Muscle of arm (tissue), 1 donor: ENCODE measurements at regions not wholly inside any gene's neighbourhood (a gene's known extent, or its start where the extent isn't known, plus 50 kb on each side); places are given as distances from the start of the nearest gene placed in this dataset.
"Not testable (repeated sequence)": the region's sequence is repeated elsewhere in the genome, so short reads cannot be mapped to it uniquely, and the experiment has no call there.

Source experiments
- DNase-seq: peaks from one replicate; pipeline ENCODE4 v3.0.0-alpha.2; 2013

GRCh38 chrX:145881175-145881995 lies 63.8 kb downstream of the SLITRK2 start:
- DNase-seq, result peak; percentile 13

- DNase-seq, result no peak
Observed at GRCh38 chrX:145886469-145886868, 68.8 kb downstream of the SLITRK2 start.

- DNase-seq, result no peak
Observed at GRCh38 chrX:145910017-145910416, 92.4 kb downstream of the SLITRK2 start.

- DNase-seq, result no peak
Observed at GRCh38 chrX:145919400-145919799, 101.8 kb downstream of the SLITRK2 start.

- no peak for DNase-seq
Observed at GRCh38 chrX:145923376-145923775, 105.7 kb downstream of the SLITRK2 start.

- DNase-seq, result no peak
Observed at GRCh38 chrX:145936769-145937168, 119.1 kb downstream of the SLITRK2 start.

- DNase-seq, result no peak
Observed at GRCh38 chrX:145949056-145949455, 131.4 kb downstream of the SLITRK2 start.

GRCh38 chrX:145953628-145954027 lies 136.0 kb downstream of the SLITRK2 start:
- no peak for DNase-seq

GRCh38 chrX:145990051-145990450 lies 172.4 kb downstream of the SLITRK2 start:
- DNase-seq, result no peak

- no peak for DNase-seq
Observed at GRCh38 chrX:146006637-146007036, 189.0 kb downstream of the SLITRK2 start.

GRCh38 chrX:146036000-146036399 lies 218.4 kb downstream of the SLITRK2 start:
- no peak for DNase-seq

- DNase-seq, result no peak
Observed at GRCh38 chrX:146041741-146042140, 224.1 kb downstream of the SLITRK2 start.

- not testable (repeated sequence) for DNase-seq
Observed at GRCh38 chrX:146046011-146046715, 228.5 kb downstream of the SLITRK2 start.

- DNase-seq, result not testable (repeated sequence)
Observed at GRCh38 chrX:146049568-146049967, 231.9 kb downstream of the SLITRK2 start.

GRCh38 chrX:146054311-146054710 lies 236.7 kb downstream of the SLITRK2 start:
- no peak for DNase-seq

- no peak for DNase-seq
Observed at GRCh38 chrX:146055733-146056132, 238.1 kb downstream of the SLITRK2 start.

GRCh38 chrX:146056511-146057081 lies 239.0 kb downstream of the SLITRK2 start:
- no peak for DNase-seq

GRCh38 chrX:146064156-146064555 lies 246.5 kb downstream of the SLITRK2 start:
- no peak for DNase-seq

GRCh38 chrX:146090732-146091131 lies 273.1 kb downstream of the SLITRK2 start:
- DNase-seq, result no peak

- no peak for DNase-seq
Observed at GRCh38 chrX:146109362-146109761, 291.7 kb downstream of the SLITRK2 start.

- DNase-seq, result not testable (repeated sequence)
Observed at GRCh38 chrX:146119074-146119473, 301.4 kb downstream of the SLITRK2 start.

GRCh38 chrX:146127617-146128016 lies 310.0 kb downstream of the SLITRK2 start:
- no peak for DNase-seq

GRCh38 chrX:146141221-146141620 lies 323.6 kb downstream of the SLITRK2 start:
- DNase-seq, result no peak
